ENCODE measurements at regions not wholly inside any gene's neighbourhood (a gene's known extent, or its start where the extent isn't known, plus 50 kb on each side); places are given as distances from the start of the nearest gene placed in this dataset.

DNA sequence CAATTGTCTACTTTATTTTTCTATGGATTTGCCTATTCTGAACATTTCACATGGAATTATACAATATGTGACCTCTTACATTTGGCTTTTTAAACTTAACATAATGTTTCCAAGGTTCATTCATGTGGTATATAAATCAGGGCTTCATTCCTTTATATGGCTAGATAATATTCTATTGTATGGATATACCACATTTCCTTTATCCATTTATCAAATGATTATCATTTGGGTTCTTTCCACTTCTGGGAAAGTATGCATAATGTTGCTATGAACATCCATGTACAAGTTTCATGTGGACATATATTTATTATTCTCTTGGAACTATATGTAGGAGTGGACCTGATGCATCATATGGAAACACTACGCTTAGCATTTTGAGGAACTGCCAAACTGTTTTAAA is 99.7 kb upstream of the NCKAP5 start:
- Histone ChIP-seq H3K9ac (replicated peaks in 1 of 4; ENCODE audit: extremely low read depth in 1 of 4, low read depth in 3 of 4, low read length in 3 of 4) (no peak overlapping the region), H3K18ac (ENCODE audit: extremely low read depth, low read length) (no peak overlapping the region), H2AFZ (ENCODE audit: low read length) (no peak overlapping the region), H3K23ac (ENCODE audit: insufficient read length) (no peak overlapping the region), H4K91ac (replicated peaks; ENCODE audit: insufficient read length, low read length) (no peak overlapping the region), H2BK20ac (ENCODE audit: low read length) (no peak overlapping the region), H3K79me2 (ENCODE audit: control insufficient read depth in 1 of 2, insufficient read depth in 2 of 2, low read length in 2 of 2) (no peaks in the 10 kb centered on the region), H3K79me1 (ENCODE audit: low read depth, low read length) (no peaks in the 10 kb centered on the region), H2AK5ac (ENCODE audit: low read depth, low read length) (no peak overlapping the region), H3K4me1 (replicated peaks in 1 of 4; ENCODE audit: control insufficient read depth in 3 of 4, insufficient read depth in 4 of 4, low read length in 3 of 4) (no peaks in the 10 kb centered on the region), H3K4me3 (ENCODE audit: extremely low read depth in 1 of 4, insufficient read depth in 2 of 4, low read depth in 3 of 4, low read length in 4 of 4) (no peak overlapping the region), H2BK5ac (ENCODE audit: low read depth, low read length) (no peak overlapping the region), H4K8ac (ENCODE audit: extremely low read depth, insufficient read depth, low read length) (no peak overlapping the region), H2BK15ac (ENCODE audit: low read length) (no peak overlapping the region), H3K9me3 (ENCODE audit: insufficient read depth in 2 of 2, low read depth in 1 of 2, low read length in 1 of 2) (peaks cover 4 to 13% of the 10 kb centered on the region in 2 experiments; a peak in 2 of 4 replicates), H2BK12ac (ENCODE audit: low read depth, low read length) (no peak overlapping the region), H3K27me3 (replicated peaks in 1 of 4; ENCODE audit: control insufficient read depth in 3 of 4, extremely low read depth in 1 of 4, insufficient read depth in 3 of 4, low read length in 3 of 4) (no peaks in the 10 kb centered on the region), H2BK120ac (replicated peaks; ENCODE audit: low read depth, low read length) (no peak overlapping the region), H3K4ac (replicated peaks; ENCODE audit: insufficient read length, low read depth, low read length) (no peak overlapping the region), H3K36me3 (ENCODE audit: control insufficient read depth in 2 of 4, insufficient read depth in 4 of 4, low read length in 3 of 4) (no peaks in the 10 kb centered on the region), H4K5ac (ENCODE audit: insufficient read length, low read depth, low read length) (no peak overlapping the region), H3K27ac (ENCODE audit: low read depth, low read length) (no peak overlapping the region), H4K20me1 (replicated peaks in 1 of 2; ENCODE audit: control insufficient read depth in 1 of 2, insufficient read depth in 2 of 2, low read length in 2 of 2) (no peaks in the 10 kb centered on the region), H3K4me2 (ENCODE audit: insufficient read depth in 1 of 2, low read depth in 2 of 2, low read length in 2 of 2) (no peak overlapping the region), H3K56ac (replicated peaks; ENCODE audit: insufficient read length, low read depth, low read length) (no peak overlapping the region), H3K23me2 (ENCODE audit: low read depth, low read length) (no peaks in the 10 kb centered on the region), H3K14ac (ENCODE audit: insufficient read length) (no peak overlapping the region)
- CTCF ChIA-PET (ENCODE audit: partially characterized antibody), result no interaction called here
- POLR2A ChIA-PET (ENCODE audit: partially characterized antibody), result no interaction called here
- no peak for DNase-seq (ENCODE audit: low read depth in 1 of 2, low spot score in 2 of 2)
- FAIRE-seq, result no peak
- WGBS, 2 experiments (ENCODE audit: extremely low coverage in 1 of 2, insufficient coverage in 1 of 2, insufficient read length in 1 of 2, insufficient replicate concordance in 2 of 2, low coverage in 1 of 2, low lambda C conversion rate in 2 of 2, missing lambda C conversion rate in 1 of 2), result 93% methylated on average over 1 of the region's 1 CpG; no CpG with 5 or more reads in 1 of the 2 experiments
- no peak for TF ChIP-seq RNF2 (IDR thresholded peaks at IDR 0.05; ENCODE audit: borderline replicate concordance, low read depth, low read length, missing control alignments, poor library complexity, severe bottlenecking)
- no peak for TF ChIP-seq GABPA (IDR thresholded peaks at IDR 0.05; ENCODE audit: borderline replicate concordance, insufficient read depth, low read length)
- TF ChIP-seq SUZ12 (IDR thresholded peaks at IDR 0.05; ENCODE audit: low read length), result no peak
- TF ChIP-seq CBX8 (IDR thresholded peaks at IDR 0.05; ENCODE audit: borderline replicate concordance, low read depth, low read length), result no peak

Measured in H1 (cell line).